HEK293T (cell line): ENCODE measurements at regions not wholly inside any gene's neighbourhood (a gene's known extent, or its start where the extent isn't known, plus 50 kb on each side); places are given as distances from the start of the nearest gene placed in this dataset.

Source experiments
- SP1 ChIP-seq: fragments of 450-650 bp; IDR thresholded peaks from 2 replicates; pipeline ENCODE4 v1.6.1; 2017
- SUZ12 ChIP-seq: fragments of 450-650 bp; IDR thresholded peaks from 2 replicates; pipeline ENCODE4 v1.6.1; 2016; ENCODE audit warnings: mild to moderate bottlenecking
- TF ChIP-seq, protein P1 (sequence below): fragments of 450-650 bp; IDR thresholded peaks from 2 replicates; pipeline ENCODE4 v1.6.1; 2016

DNA sequence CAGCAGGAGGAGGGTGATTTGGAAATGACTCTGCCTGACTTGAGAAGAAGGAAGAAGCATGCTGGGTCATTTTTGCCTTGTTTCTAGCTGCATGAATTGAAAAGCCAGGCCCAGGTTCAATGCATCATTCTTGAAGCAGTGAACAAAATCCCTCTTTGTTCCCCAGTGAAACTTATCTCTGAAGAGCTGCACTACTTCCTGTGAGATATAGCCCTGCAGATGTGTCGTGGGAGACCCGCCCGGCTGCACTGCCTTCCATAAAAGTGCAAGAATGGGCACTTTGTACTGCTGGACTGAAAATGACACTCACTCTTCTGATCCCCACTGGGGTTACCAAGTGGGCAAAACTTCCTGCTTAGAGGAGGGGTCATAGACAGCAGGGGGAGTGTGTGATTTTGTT, 249.2 kb upstream of the NFIA start:
- TF ChIP-seq SP1 (no peak), SUZ12 (no peak)
- TF ChIP-seq, protein P1, sequence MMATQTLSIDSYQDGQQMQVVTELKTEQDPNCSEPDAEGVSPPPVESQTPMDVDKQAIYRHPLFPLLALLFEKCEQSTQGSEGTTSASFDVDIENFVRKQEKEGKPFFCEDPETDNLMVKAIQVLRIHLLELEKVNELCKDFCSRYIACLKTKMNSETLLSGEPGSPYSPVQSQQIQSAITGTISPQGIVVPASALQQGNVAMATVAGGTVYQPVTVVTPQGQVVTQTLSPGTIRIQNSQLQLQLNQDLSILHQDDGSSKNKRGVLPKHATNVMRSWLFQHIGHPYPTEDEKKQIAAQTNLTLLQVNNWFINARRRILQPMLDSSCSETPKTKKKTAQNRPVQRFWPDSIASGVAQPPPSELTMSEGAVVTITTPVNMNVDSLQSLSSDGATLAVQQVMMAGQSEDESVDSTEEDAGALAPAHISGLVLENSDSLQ = no peak
